DMS53 (cell line): ENCODE measurements at regions not wholly inside any gene's neighbourhood (a gene's known extent, or its start where the extent isn't known, plus 50 kb on each side); places are given as distances from the start of the nearest gene placed in this dataset.
A peak's percentile ranks its signal among the peaks of the same experiment; 100 is the strongest.

Source experiments
- DNase-seq: peaks from one replicate; lab custom pipeline; 2025; lab: John Stamatoyannopoulos, UW

DNA sequence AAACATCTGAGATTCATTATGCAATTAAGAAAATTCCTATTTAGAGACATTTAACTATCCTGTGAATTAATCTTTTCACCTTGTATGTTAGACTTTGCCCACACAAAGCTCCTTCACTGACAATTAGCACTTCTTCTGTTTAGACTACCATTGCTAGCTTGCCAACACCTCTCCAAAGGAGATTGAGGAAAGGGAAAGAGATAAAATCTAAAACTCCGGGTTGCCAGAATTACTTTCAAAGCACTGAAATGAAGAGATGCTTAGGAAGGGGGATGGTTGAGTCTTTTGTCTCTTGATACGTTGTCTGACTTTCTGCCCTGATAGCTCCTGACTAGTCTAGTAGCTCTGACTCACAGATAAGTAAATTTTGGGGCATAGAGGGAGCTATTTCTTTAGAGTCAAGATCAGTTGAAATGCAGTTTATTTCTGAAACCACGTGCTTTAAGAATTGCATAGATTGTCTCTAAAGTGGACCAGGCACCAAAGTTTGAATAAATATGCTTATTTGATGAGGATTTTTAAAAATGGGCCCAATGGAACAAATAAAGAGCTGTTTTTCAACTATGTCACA lies 74.1 kb upstream of the DSEL start:
- DNase-seq: peak; percentile 52

DNA sequence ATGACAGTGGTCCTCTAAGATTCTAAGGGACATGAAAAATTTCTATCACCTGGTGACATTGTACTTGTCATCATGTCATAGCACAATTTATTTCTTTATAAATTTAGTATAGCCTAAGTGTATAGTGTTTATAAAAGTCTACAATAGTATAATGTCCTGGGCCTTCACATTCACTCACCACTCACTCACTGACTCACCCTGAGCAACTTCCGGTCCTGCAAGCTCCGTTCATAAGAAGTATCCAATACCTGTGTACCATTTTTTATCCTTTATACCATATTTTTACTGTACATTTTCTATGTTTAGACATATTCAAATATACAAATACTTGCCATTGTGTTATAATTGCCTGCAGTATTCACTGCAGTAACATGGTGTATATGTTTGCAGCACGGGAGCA lies 72.8 kb upstream of the DSEL start:
- no peak for DNase-seq

DNA sequence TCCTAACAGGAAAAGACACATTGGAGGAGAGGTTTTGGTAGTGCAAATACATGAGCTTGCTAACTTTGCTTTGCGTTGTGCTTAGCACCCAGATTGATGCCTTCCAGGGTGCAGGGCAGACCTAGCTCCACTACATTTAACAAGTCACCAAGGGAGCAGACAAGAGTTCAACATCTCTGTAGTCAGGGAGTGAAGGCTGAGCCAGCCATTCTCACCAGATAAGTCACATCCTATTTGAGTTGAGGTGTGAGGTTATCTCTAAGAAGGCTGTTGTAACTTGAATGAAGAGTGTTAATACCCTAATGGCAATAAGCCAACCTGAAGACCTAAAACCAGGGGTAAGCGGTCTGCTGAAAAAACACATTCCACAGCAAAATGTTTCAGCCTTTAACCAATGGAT lies 69.6 kb upstream of the DSEL start:
- DNase-seq: no peak

DNA sequence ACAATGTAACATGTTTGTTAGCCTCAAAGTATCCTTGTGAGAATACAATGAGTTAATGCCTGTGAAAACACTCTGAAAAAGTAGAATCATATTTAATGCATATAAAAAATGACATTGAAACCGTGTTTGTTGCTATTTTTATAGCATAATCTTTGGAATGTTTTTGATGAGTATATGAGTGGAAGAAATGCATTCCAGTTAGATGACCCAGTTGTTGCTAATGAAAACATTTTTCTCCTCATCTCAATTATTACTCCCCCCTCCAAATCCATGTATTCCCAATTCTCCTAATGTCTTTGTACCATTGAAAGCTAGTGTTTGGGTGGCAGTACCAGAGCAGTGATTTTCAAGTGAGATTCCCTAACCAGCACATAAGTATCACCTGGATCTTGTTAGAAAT lies 67.1 kb upstream of the DSEL start:
- no peak for DNase-seq

- no peak for DNase-seq
Measured at GRCh38 chr18:67582488-67582887, 66.0 kb upstream of the DSEL start.

GRCh38 chr18:67581178-67581577 lies 64.7 kb upstream of the DSEL start:
- no peak for DNase-seq

DNA sequence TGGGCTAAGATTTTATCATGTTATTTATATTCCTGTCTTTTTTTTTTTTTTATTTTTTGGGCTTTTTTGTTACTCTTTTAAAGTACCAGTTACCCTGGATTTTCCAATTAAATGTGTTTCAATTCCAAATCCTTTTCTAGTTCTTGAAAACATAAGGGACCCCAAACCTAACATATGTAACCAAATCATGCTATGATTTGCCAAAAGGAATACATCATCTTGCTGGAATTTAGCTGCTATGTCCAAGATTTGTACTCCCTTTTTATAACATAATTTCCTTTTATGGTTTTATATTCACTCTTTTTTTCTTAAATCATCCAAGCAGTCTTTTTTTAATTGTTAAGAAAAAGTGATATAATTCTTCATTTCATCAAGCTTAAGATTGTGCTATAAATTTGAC lies 60.9 kb upstream of the DSEL start:
- DNase-seq: no peak

DNA sequence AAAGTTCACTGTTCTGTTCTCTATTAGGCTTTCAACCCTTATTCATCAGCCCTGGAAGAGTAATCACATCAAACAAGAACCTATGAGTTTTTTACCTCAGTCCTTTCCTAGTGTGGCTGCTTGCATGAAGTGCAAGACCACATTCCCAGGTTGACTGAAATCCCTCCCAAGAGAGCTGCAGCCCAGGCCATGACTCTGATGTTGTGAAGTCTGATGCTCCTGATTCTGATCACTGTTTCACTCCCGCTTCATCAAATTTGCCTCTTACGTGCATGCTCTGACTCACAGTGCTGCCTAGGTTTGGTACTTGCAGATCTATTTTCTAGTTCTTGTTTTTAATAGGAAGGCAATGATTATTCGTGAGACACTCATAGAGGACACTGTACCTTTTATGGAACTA lies 58.2 kb upstream of the DSEL start:
- DNase-seq: peak; percentile 87

DNA sequence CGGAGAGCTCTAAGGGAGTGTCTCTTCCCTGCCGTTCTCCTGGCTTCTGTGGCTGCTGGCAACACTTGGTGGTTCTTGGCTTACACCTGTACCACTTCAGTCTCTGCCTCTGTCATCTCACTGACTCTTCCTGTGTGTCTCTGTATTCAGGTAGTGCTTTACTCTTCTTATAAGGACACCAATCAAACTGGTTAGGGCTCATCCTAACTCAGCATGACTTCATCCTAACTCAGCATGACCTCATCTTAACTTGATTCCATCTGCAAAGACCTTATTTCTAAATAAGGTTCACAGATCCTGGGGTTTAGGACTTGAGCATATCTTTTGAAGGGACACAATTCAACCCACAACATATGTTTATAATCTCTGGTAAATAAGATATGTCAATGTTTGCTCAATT lies 51.6 kb upstream of the DSEL start:
- DNase-seq: peak; percentile 85
